ENCODE measurements at regions not wholly inside any gene's neighbourhood (a gene's known extent, or its start where the extent isn't known, plus 50 kb on each side); places are given as distances from the start of the nearest gene placed in this dataset.
"Not testable (repeated sequence)": the region's sequence is repeated elsewhere in the genome, so short reads cannot be mapped to it uniquely, and the experiment has no call there.

DNA sequence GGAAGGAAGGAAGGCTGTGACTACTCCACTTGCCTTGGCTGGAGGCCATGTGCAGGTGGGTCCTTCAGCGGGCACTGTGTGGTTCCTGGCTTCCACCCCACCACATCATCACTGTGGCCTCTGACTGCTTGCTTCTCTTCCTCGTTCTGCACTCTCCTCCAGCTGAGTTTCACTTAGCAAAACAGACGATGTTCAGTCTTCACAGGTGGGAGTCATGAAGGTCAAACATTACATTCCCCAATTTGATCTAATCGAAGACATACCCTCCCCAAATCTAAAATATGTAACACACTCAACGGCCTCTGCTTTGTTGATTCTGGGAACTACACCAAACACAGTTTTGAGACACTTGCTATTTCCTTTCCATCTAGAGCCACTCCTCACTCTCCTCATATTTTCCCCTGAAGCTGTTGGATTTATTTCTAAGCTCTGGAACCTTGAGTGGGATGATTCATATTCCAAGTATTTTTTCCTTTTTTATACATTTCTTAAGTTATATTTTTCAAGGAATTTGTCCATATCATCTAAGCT lies 132.5 kb upstream of the FOXA2 start:
- Histone ChIP-seq H3K4me3 (ENCODE audit: low read depth, low read length) (no peak overlapping the region), H3K9ac (ENCODE audit: low read length) (no peak overlapping the region), H3K27ac (ENCODE audit: low read depth, low read length) (no peak overlapping the region), H3K36me3 (ENCODE audit: control insufficient read depth, insufficient read depth, low read length) (no peaks in the 10 kb centered on the region), H3K27me3 (ENCODE audit: control insufficient read depth, insufficient read depth, low read length) (no peaks in the 10 kb centered on the region), H3K9me3 (ENCODE audit: control insufficient read depth, insufficient read depth, low read depth, low read length) (no peaks in the 10 kb centered on the region), H3K4me1 (ENCODE audit: control insufficient read depth, insufficient read depth, low read length) (no peaks in the 10 kb centered on the region)

DNA sequence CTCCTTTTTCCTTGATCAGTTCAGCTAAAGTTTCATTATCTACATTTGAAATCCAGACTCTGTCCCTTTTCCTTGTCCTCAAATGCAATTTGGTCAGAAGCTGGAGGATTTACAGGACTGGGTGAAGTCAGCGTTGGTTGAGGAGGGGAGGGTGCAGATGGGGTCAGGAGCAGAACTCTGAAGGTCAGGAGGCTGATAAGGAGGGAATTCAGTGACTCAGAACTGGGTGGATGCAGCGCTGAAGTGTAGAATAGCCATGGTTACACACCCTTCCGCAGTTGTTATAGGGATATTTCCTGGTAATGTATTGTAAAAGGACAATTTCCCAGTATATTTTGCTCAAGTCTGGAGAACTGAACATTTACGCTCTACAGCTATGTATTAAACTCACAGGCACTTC lies 133.1 kb upstream of the FOXA2 start:
- Histone ChIP-seq H3K4me1 (ENCODE audit: control insufficient read depth, insufficient read depth, low read length) (no peaks in the 10 kb centered on the region), H3K9ac (ENCODE audit: low read length) (no peak overlapping the region), H3K36me3 (ENCODE audit: control insufficient read depth, insufficient read depth, low read length) (no peaks in the 10 kb centered on the region), H3K27ac (ENCODE audit: low read depth, low read length) (no peak overlapping the region), H3K9me3 (ENCODE audit: control insufficient read depth, insufficient read depth, low read depth, low read length) (no peaks in the 10 kb centered on the region), H3K27me3 (ENCODE audit: control insufficient read depth, insufficient read depth, low read length) (no peaks in the 10 kb centered on the region), H3K4me3 (ENCODE audit: low read depth, low read length) (no peak overlapping the region)

DNA sequence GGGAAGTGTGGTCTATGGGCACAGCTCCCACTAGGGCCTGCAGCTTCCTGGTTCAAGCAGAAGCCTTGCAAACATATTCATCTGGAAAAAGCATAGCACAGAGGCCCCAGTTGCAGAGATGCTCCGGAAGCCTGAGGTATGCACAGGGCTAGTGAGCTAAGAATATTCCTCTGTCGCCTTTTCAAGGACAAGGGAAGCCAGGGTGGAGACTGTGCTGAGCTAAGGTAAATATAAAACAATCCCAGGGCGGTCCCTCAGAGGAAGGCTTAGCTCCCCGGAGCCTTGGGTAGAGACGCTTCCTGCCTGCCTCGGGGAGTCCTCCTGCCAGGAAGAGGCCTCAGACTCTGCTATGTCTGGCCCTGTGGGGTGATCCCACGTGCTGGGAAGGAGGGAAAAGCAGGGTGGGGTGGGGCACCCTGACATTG lies 134.8 kb upstream of the FOXA2 start:
- Histone ChIP-seq H3K4me1 (ENCODE audit: control insufficient read depth, insufficient read depth, low read length) (no peaks in the 10 kb centered on the region), H3K9me3 (ENCODE audit: control insufficient read depth, insufficient read depth, low read depth, low read length) (no peaks in the 10 kb centered on the region), H3K27ac (ENCODE audit: low read depth, low read length) (no peak overlapping the region), H3K9ac (ENCODE audit: low read length) (no peak overlapping the region), H3K4me3 (ENCODE audit: low read depth, low read length) (no peak overlapping the region), H3K27me3 (ENCODE audit: control insufficient read depth, insufficient read depth, low read length) (no peaks in the 10 kb centered on the region; the same call in 1 of the 2 replicates), H3K36me3 (ENCODE audit: control insufficient read depth, insufficient read depth, low read length) (no peaks in the 10 kb centered on the region)

DNA sequence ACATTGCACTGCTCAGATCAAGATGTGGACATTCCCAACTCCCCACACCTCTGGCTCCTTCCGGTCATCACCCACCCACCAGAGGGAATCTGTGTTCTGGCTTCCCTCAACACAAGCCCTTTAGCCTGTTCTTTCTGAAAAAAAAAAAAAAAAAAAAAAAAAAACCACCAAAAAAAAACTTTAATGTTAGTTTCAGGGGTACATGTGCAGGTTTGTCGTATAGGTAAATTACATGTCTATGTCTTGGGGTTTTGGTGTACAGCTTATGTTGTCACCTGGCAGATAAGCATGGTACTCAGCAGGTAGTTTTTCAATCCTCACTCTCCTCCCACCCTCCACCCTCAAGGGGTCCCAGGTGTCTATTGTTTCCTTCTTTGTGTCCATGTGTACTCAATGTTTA lies 135.8 kb upstream of the FOXA2 start:
- Histone ChIP-seq H3K9me3 (ENCODE audit: control insufficient read depth, insufficient read depth, low read depth, low read length) (no peaks in the 10 kb centered on the region), H3K9ac (ENCODE audit: low read length) (no peak overlapping the region), H3K4me1 (ENCODE audit: control insufficient read depth, insufficient read depth, low read length) (no peaks in the 10 kb centered on the region), H3K27me3 (ENCODE audit: control insufficient read depth, insufficient read depth, low read length) (no peaks in the 10 kb centered on the region; the same call in 1 of the 2 replicates), H3K4me3 (ENCODE audit: low read depth, low read length) (no peak overlapping the region), H3K36me3 (ENCODE audit: control insufficient read depth, insufficient read depth, low read length) (no peaks in the 10 kb centered on the region), H3K27ac (ENCODE audit: low read depth, low read length) (no peak overlapping the region)

DNA sequence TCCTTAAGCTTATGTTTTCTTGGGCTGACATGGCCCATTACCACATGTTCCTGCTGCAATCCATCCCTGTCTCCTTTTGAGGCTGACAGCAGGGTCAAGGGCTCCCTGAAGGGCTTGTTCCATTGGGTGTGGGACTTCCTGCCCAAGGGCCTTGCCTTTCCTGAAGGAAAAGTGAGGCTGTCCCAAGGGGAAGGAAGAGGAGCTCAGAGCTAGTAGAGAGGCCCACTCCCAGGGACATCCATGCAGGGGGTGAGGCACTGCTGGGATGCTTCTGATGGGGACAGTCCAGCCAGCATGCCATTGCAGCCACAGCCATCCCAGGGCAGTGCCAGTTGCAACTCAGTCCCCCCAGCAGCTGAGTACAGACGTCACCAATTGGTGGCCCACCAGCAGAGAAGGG lies 138.4 kb upstream of the FOXA2 start:
- H3K9ac ChIP-seq (ENCODE audit: low read length) = no peak overlapping the region
- no peaks in the 10 kb centered on the region for H3K36me3 ChIP-seq (ENCODE audit: control insufficient read depth, insufficient read depth, low read length)
- no peaks in the 10 kb centered on the region; the same call in 1 of the 2 replicates for H3K27me3 ChIP-seq (ENCODE audit: control insufficient read depth, insufficient read depth, low read length)
- H3K4me1 ChIP-seq (ENCODE audit: control insufficient read depth, insufficient read depth, low read length) = no peaks in the 10 kb centered on the region
- H3K27ac ChIP-seq (ENCODE audit: low read depth, low read length) = no peak overlapping the region
- no peaks in the 10 kb centered on the region for H3K9me3 ChIP-seq (ENCODE audit: control insufficient read depth, insufficient read depth, low read depth, low read length)
- H3K4me3 ChIP-seq (ENCODE audit: low read depth, low read length) = no peak overlapping the region

DNA sequence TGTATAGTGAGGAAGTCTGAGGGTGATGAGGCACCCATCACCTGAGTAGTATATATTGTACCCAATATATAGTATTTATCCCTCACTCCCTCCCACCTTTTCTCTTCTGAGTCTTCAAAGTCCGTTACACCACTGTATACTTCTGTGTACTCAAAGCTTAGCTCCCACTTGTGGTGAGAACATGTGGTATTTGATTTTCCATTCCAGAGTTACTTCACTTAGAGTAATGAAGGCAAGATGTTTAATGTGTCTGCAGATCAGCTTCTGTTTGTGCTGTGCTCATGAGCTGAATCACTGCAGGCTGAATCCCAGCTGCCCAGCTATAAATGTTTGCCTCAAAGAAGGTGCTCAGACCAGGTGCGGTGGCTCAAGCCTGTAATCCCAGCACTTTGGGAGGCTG lies 139.3 kb upstream of the FOXA2 start:
- H3K36me3 ChIP-seq (ENCODE audit: control insufficient read depth, insufficient read depth, low read length) = no peaks in the 10 kb centered on the region
- no peak overlapping the region for H3K27ac ChIP-seq (ENCODE audit: low read depth, low read length)
- H3K9me3 ChIP-seq (ENCODE audit: control insufficient read depth, insufficient read depth, low read depth, low read length) = no peaks in the 10 kb centered on the region
- H3K27me3 ChIP-seq (ENCODE audit: control insufficient read depth, insufficient read depth, low read length) = no peaks in the 10 kb centered on the region; the same call in 1 of the 2 replicates
- no peak overlapping the region for H3K9ac ChIP-seq (ENCODE audit: low read length)
- no peaks in the 10 kb centered on the region for H3K4me1 ChIP-seq (ENCODE audit: control insufficient read depth, insufficient read depth, low read length)
- H3K4me3 ChIP-seq (ENCODE audit: low read depth, low read length) = no peak overlapping the region

DNA sequence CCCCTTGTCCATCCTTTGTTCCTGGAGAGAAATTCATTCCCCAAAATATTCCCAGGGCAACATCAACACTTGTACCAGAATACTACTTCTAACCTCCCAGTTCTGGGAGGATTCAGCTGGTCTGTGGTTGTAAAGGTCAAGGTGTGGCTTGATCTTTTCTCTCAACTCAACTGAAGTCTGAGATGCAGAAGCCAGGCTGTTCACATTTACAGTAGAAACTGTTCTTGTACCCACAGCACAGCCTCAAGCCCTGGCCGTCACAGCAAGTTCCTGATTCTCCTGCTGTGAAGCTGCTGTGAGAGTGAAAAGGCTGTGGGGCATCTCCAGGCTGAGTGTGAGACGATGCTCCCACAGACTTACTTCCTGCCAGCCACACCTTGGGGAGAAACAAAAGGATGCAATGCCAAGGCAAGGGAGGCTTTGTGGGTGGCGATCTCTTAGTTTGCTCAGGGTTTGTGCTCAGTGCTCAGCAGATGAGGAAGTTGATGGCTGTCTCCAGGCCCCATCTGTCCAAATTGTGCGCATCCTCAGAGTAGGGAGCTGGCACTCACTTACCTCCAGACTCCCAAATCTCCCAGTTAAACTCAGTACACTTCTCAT lies 143.9 kb upstream of the FOXA2 start:
- H3K9ac ChIP-seq (ENCODE audit: low read length) = no peak overlapping the region
- H3K36me3 ChIP-seq (ENCODE audit: control insufficient read depth, insufficient read depth, low read length) = no peaks in the 10 kb centered on the region
- H3K27me3 ChIP-seq (ENCODE audit: control insufficient read depth, insufficient read depth, low read length) = no peaks in the 10 kb centered on the region
- no peaks in the 10 kb centered on the region for H3K9me3 ChIP-seq (ENCODE audit: control insufficient read depth, insufficient read depth, low read depth, low read length)
- H3K27ac ChIP-seq (ENCODE audit: low read depth, low read length) = no peak overlapping the region
- H3K4me3 ChIP-seq (ENCODE audit: low read depth, low read length) = no peak overlapping the region
- no peaks in the 10 kb centered on the region for H3K4me1 ChIP-seq (ENCODE audit: control insufficient read depth, insufficient read depth, low read length)

DNA sequence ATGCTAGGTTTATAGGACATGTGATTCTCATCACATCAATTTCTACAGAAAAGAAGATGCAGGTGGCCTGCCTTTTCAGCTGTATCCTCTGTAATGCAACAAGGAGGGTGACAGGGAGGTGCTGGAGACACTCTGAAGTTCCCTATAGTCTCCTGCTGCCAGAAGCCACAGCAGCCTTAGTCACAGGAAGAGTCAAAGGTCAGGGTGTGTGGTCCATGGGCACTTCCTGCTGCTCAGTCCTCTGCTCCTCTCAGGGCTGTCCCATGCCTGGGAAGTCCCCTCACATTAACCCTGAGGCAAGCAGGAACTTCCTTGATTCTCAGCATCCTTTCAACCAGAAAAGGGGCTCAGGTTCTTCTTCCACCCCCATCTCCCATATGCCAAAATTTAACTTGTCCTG lies 144.8 kb upstream of the FOXA2 start:
- no peaks in the 10 kb centered on the region for H3K36me3 ChIP-seq (ENCODE audit: control insufficient read depth, insufficient read depth, low read length)
- H3K9me3 ChIP-seq (ENCODE audit: control insufficient read depth, insufficient read depth, low read depth, low read length) = peaks cover 5% of the 10 kb centered on the region; the same call in 1 of the 2 replicates
- H3K4me3 ChIP-seq (ENCODE audit: low read depth, low read length) = no peak overlapping the region
- H3K27ac ChIP-seq (ENCODE audit: low read depth, low read length) = no peak overlapping the region
- H3K27me3 ChIP-seq (ENCODE audit: control insufficient read depth, insufficient read depth, low read length) = no peaks in the 10 kb centered on the region
- H3K9ac ChIP-seq (ENCODE audit: low read length) = no peak overlapping the region
- H3K4me1 ChIP-seq (ENCODE audit: control insufficient read depth, insufficient read depth, low read length) = no peaks in the 10 kb centered on the region

DNA sequence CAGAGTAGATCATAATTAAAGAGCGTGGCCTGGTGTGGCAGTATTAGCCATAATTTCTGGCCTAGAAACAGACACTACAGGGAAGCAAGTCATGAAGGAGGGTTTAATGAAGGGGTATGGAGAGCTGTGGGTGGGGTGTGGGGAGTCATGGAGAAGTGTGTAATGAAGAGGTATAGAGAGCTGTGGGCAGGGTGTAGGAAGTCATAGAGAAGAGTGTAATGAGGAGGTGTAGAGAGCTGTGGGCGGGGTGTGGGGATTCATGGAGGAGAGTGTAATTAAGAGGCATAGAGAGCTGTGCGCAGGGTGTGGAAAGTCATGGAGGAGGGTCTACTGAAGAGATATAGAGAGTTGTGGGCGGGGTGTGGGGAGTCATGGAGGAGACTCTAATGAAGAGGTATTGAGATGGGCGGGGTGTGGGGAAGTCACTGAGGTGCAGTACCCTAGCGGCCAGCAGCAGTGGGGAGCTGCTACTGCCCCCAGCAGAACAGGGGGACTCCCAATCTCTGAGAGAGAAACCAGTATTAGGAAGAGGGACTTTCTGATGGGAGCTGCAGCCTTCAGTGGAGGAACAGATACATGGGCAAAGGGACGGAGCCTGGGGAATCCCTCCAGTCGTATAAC lies 145.4 kb upstream of the FOXA2 start:
- Histone ChIP-seq H3K9ac (ENCODE audit: low read length) (no peak overlapping the region), H3K9me3 (ENCODE audit: control insufficient read depth, insufficient read depth, low read depth, low read length) (peaks cover 5% of the 10 kb centered on the region; the same call in 1 of the 2 replicates), H3K36me3 (ENCODE audit: control insufficient read depth, insufficient read depth, low read length) (no peaks in the 10 kb centered on the region), H3K4me1 (ENCODE audit: control insufficient read depth, insufficient read depth, low read length) (no peaks in the 10 kb centered on the region), H3K27me3 (ENCODE audit: control insufficient read depth, insufficient read depth, low read length) (no peaks in the 10 kb centered on the region), H3K27ac (ENCODE audit: low read depth, low read length) (no peak overlapping the region), H3K4me3 (ENCODE audit: low read depth, low read length) (no peak overlapping the region)

DNA sequence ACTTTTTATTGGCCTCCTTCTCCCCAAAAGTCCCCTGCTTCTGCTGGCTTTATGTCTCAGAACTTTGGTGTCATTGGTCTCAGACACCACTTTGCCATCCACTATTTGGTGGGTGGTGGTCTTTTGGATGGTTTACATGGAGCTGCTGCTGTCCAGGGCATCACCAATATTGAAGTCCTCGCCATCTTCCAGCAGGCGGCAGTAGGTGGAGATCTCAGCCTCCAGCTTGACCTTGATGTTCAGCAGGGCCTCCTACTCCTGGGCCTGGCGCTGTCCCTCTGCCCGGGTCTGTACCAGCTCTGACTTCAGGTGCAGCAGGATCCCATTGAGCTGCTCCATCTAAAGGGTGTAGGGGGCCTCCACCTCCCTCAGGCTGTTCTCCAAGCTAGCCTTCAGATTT lies 148.4 kb upstream of the FOXA2 start:
- H3K9me3 ChIP-seq (ENCODE audit: control insufficient read depth, insufficient read depth, low read depth, low read length) = peaks cover 5% of the 10 kb centered on the region; the same call in 1 of the 2 replicates
- H3K4me1 ChIP-seq (ENCODE audit: control insufficient read depth, insufficient read depth, low read length) = no peaks in the 10 kb centered on the region
- H3K36me3 ChIP-seq (ENCODE audit: control insufficient read depth, insufficient read depth, low read length) = no peaks in the 10 kb centered on the region
- H3K27me3 ChIP-seq (ENCODE audit: control insufficient read depth, insufficient read depth, low read length) = no peaks in the 10 kb centered on the region
- H3K4me3 ChIP-seq (ENCODE audit: low read depth, low read length) = no peak overlapping the region
- H3K27ac ChIP-seq (ENCODE audit: low read depth, low read length) = no peak overlapping the region
- H3K9ac ChIP-seq (ENCODE audit: low read length) = no peak overlapping the region

DNA sequence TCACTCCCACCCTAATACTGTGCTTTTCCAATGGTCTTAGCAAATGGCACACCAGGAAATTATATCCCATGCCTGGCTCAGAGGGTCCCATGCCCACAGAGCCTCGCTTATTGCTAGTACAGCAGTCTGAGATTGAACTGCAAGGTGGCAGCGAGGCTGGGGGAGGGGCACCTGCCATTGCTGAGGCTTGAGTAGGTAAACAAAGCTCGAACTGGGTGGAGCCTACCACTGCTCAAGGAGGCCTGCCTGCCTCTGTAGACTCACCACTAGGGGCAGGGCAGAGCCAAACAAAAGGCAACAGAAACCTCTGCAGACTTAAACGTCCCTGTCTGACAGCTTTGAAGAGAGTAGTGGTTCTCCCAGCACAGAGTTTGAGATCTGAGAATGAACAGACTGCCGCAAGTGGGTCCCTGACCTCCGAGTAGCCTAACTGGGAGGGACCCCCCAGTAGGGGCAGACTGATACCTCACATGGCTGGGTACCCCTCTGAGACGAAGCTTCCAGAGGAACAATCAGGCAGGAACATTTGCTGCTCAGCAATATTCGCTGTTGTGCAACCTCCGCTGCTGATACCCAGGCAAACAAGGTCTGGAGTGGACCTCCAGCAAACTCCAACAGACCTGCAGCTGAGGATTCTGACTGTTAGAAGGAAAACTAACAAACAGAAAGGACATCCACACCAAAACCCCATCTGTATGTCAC lies 150.7 kb upstream of the FOXA2 start:
- not testable (repeated sequence) for H3K27ac ChIP-seq (ENCODE audit: low read depth, low read length); H3K36me3 ChIP-seq (ENCODE audit: control insufficient read depth, insufficient read depth, low read length); H3K4me1 ChIP-seq (ENCODE audit: control insufficient read depth, insufficient read depth, low read length); H3K27me3 ChIP-seq (ENCODE audit: control insufficient read depth, insufficient read depth, low read length); H3K4me3 ChIP-seq (ENCODE audit: low read depth, low read length); H3K9me3 ChIP-seq (ENCODE audit: control insufficient read depth, insufficient read depth, low read depth, low read length); H3K9ac ChIP-seq (ENCODE audit: low read length)

Measured in HUES6 (cell line).